PC-9 (cell line): ENCODE measurements at regions not wholly inside any gene's neighbourhood (a gene's known extent, or its start where the extent isn't known, plus 50 kb on each side); places are given as distances from the start of the nearest gene placed in this dataset.

Experiments used
- BruUV-seq: library from RNA; stranded (reverse); fragments of 400-500 nt; replicated peaks from 2 replicates; lab custom pipeline; 2021; lab: Mats Ljungman, UMichigan
- CTCF ChIA-PET: fragments of 300-600 bp; sonication (Branson Sonifier 250); formaldehyde crosslinking; loops from one replicate; lab custom pipeline; 2022; ENCODE audit warnings: antibody characterized with exemption; lab: Charles Lee
- POLR2A ChIA-PET: fragments of 300-600 bp; sonication (Branson Sonifier 250); formaldehyde crosslinking; loops from one replicate; lab custom pipeline; 2022; ENCODE audit warnings: antibody characterized with exemption; ENCODE audit not compliant: unreplicated experiment; lab: Charles Lee
- DNase-seq, 2 experiments: peaks; one replicate each; pipeline versions ENCODE4 v3.0.0 to v3.0.0-alpha.2; 2015 to 2022; ENCODE audit warnings: mixed read lengths in 1 of 2
- H2AFZ ChIP-seq: fragments of 200-600 bp; sonication (generic); 2 replicates; pipeline ENCODE4 v1.8.1; 2017; ENCODE audit warnings: antibody characterized with exemption
- H3F3A ChIP-seq: fragments of 200-600 bp; sonication (generic); 2 replicates; pipeline ENCODE4 v1.8.1; 2017; ENCODE audit warnings: antibody characterized with exemption, mild to moderate bottlenecking, low read depth; ENCODE audit not compliant: insufficient read depth
- H3K27ac ChIP-seq: fragments of 200-600 bp; sonication (generic); 2 replicates; pipeline ENCODE4 v1.6.1; 2016; ENCODE audit warnings: mixed run types
- H3K27me3 ChIP-seq: fragments of 200-600 bp; sonication (generic); 2 replicates; pipeline ENCODE4 v1.6.1; 2016; ENCODE audit warnings: low read depth, mixed run types; ENCODE audit not compliant: insufficient read depth
- H3K36me3 ChIP-seq: fragments of 200-600 bp; sonication (generic); 2 replicates; pipeline ENCODE4 v1.6.1; 2016; ENCODE audit warnings: low read depth, mixed run types
- H3K4me1 ChIP-seq: fragments of 200-600 bp; sonication (generic); replicated peaks from 2 replicates; pipeline ENCODE4 v1.6.1; 2016; ENCODE audit warnings: mixed run types; ENCODE audit not compliant: insufficient read depth
- H3K4me2 ChIP-seq: fragments of 200-600 bp; sonication (generic); 2 replicates; pipeline ENCODE4 v1.6.1; 2017; ENCODE audit warnings: mixed run types
- H3K4me3 ChIP-seq: fragments of 200-600 bp; sonication (generic); 2 replicates; pipeline ENCODE4 v1.6.1; 2016; ENCODE audit warnings: mixed run types
- H3K79me2 ChIP-seq: fragments of 200-600 bp; sonication (generic); 2 replicates; pipeline ENCODE4 v1.6.1; 2017; ENCODE audit warnings: low read depth, mixed run types
- H3K9me2 ChIP-seq: fragments of 200-600 bp; sonication (generic); 2 replicates; pipeline ENCODE4 v1.8.1; 2017; ENCODE audit warnings: mild to moderate bottlenecking; ENCODE audit not compliant: insufficient read depth
- H3K9me3 ChIP-seq: fragments of 200-600 bp; sonication (generic); 2 replicates; pipeline ENCODE4 v1.8.1; 2016; ENCODE audit warnings: low read depth; ENCODE audit not compliant: insufficient read depth
- H4K20me1 ChIP-seq: fragments of 200-600 bp; sonication (generic); 2 replicates; pipeline ENCODE4 v1.8.1; 2017; ENCODE audit not compliant: insufficient read depth
- CTCF ChIP-seq: fragments of 200-600 bp; sonication (generic); conservative IDR thresholded peaks from 2 replicates; pipeline ENCODE4 v1.6.1; 2017; ENCODE audit warnings: mixed run types, antibody characterized with exemption, mild to moderate bottlenecking, moderate library complexity
- EZH2 ChIP-seq: fragments of 200-600 bp; sonication (generic); IDR thresholded peaks from 2 replicates; pipeline ENCODE4 v1.8.0; 2017; ENCODE audit warnings: antibody characterized with exemption, low read depth
- intact Hi-C: fragments of 100-400 bp; cut with micrococcal nuclease; formaldehyde crosslinking; loops from one replicate; pipeline ENCODE4 v1.10.0; 2022; ENCODE audit not compliant: unreplicated experiment

DNA sequence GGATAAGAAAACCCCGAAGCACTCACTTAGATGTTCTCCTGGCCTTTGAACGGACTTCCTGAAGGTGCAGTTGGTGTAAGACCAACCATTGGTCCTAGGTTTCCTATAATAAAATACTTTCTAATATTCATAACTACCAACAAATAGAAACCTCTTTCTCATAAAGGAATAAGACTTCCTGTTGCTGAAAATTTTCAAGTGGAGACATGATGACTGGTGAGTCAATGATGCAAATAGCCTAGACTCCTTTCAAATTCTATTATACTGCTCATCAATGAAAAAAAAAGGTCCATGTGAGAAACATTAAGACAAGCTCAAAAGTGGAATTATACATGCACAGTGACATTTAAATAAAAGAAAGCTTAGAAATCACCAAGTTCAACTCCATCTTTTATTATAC, 862.8 kb downstream of the FAM181B start:
- H3F3A ChIP-seq, result no peaks in the 10 kb centered on the region
- CTCF ChIA-PET, result no interaction called here
- H3K4me2 ChIP-seq, result no peak overlapping the region
- POLR2A ChIA-PET, result no interaction called here
- no peaks in the 10 kb centered on the region for H3K9me3 ChIP-seq
- H4K20me1 ChIP-seq, result no peaks in the 10 kb centered on the region
- BruUV-seq, result no TSS peak
- no peak overlapping the region for H3K27ac ChIP-seq
- no peaks in the 10 kb centered on the region for H3K27me3 ChIP-seq
- H3K4me1 ChIP-seq, result no peaks in the 10 kb centered on the region
- DNase-seq, result no peak
- H3K4me3 ChIP-seq, result no peak overlapping the region
- H3K79me2 ChIP-seq, result no peaks in the 10 kb centered on the region
- no peaks in the 10 kb centered on the region for H3K36me3 ChIP-seq
- no peak overlapping the region for H2AFZ ChIP-seq
- no peak for TF ChIP-seq EZH2
- TF ChIP-seq CTCF, result no peak
- intact Hi-C loops, result no loop called here
- H3K9me2 ChIP-seq, result no peaks in the 10 kb centered on the region

- TF ChIP-seq CTCF (no peak), EZH2 (no peak)
- Histone ChIP-seq H3K79me2 (no peaks in the 10 kb centered on the region), H3K36me3 (no peaks in the 10 kb centered on the region), H3K4me1 (no peaks in the 10 kb centered on the region), H2AFZ (no peak overlapping the region), H3K9me2 (no peaks in the 10 kb centered on the region), H3K4me3 (no peak overlapping the region), H4K20me1 (no peaks in the 10 kb centered on the region), H3K9me3 (no peaks in the 10 kb centered on the region), H3K4me2 (no peak overlapping the region), H3F3A (no peaks in the 10 kb centered on the region), H3K27me3 (no peaks in the 10 kb centered on the region), H3K27ac (no peak overlapping the region)
- intact Hi-C loops, result no loop called here
- no TSS peak for BruUV-seq
- DNase-seq, result no peak
- ChIA-PET POLR2A (no interaction called here), CTCF (no interaction called here)
These were observed 863.6 kb downstream of the FAM181B start for GRCh38 chr11:81870066-81870412.

DNA sequence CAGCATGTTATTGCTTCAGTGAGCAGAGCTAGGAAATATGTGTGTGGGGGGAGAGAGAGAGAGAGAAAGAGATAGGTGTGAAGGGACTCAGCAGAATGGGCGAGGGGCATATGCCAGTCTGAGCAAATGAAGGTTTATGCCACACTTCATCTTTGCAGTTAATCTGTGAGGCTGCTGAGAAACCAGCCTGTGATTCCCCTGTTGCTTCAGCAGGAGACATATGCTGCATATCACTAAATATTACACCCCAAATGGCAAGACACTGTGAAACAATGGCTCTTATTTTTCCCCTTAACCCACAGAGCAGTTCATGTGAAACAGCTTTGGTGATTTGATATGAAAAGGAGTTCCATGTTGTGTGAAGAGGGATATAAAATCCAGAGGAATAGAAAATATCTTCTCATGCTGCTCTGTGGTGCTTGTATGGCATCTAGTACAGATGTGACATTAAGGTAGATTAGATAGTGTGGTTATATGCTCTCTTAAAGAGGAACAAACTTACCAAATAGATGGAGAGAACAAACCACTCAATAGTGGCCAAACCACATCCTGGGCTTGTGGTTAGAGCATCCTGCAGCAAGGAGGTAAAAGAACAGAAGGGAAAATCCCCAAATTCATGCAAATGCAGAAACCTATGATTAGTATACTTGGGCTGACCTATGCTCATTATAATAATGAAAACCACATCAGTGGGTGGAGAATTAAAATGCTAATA, 864.2 kb downstream of the FAM181B start:
- no peaks in the 10 kb centered on the region for H3K9me2 ChIP-seq
- H3K27me3 ChIP-seq, result no peaks in the 10 kb centered on the region
- H4K20me1 ChIP-seq, result no peaks in the 10 kb centered on the region
- H3K4me2 ChIP-seq, result no peak overlapping the region
- no peaks in the 10 kb centered on the region for H3K79me2 ChIP-seq
- H3K9me3 ChIP-seq, result no peaks in the 10 kb centered on the region
- H3K36me3 ChIP-seq, result no peaks in the 10 kb centered on the region
- intact Hi-C loops, result loop anchor here (10.0 kb wide), 1 partner anchor 305 kb away; no protein-coding TSS in a partner anchor
- BruUV-seq, result no TSS peak
- ChIA-PET CTCF (no interaction called here), POLR2A (no interaction called here)
- TF ChIP-seq EZH2 (no peak), CTCF (no peak)
- H3K27ac ChIP-seq, result no peak overlapping the region
- H2AFZ ChIP-seq, result no peak overlapping the region
- DNase-seq, result no peak
- H3K4me3 ChIP-seq, result no peak overlapping the region
- no peaks in the 10 kb centered on the region for H3F3A ChIP-seq
- no peaks in the 10 kb centered on the region for H3K4me1 ChIP-seq
